DMS79 treated with DMSO at 0.1 percent for 48 hours (cell line): ENCODE measurements at regions not wholly inside any gene's neighbourhood (a gene's known extent, or its start where the extent isn't known, plus 50 kb on each side); places are given as distances from the start of the nearest gene placed in this dataset.

Experiments used
- DNase-seq: peaks from one replicate; lab custom pipeline; 2025; lab: John Stamatoyannopoulos, UW

DNA sequence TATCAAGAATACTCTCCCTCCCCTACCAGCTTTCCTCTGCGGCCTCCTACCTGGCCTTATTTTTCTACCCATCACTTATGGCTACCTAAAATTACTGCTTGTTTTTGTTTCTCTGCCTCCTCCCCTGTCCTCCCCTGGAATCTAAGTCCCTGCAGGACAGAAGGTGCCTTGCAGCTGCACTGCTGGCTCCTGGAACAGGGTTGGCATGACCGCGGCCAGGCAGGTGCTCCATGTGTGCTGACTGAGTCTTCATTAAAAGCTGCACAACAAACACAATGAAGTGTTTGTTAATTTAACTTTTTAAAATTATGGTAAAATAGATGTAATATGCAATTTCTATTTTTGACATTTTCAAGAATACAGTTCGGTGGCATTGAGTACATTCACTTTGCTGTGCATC, 171.9 kb upstream of the FHL2 start:
- no peak for DNase-seq

GRCh38 chr2:105570326-105570725, 171.5 kb upstream of the FHL2 start:
- no peak for DNase-seq

DNA sequence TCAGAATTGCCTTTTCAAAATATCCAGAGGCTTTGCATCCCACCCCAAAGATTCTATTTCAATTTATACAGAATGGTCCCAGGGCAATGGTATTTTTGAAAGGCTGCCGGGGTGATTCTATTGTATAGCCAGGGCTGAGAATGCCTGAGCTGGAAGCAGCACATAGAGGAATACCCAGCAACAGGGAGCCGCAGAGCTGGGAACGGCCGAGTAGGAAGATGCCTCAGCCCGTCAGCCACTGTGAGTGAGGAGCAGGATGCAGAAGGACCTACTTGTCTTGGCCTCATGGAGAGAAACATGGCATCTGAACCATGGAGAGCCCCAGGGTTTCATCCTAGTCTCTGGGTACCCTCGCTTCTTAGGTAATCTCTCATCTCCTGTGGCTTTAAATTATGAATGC, 170.8 kb upstream of the FHL2 start:
- no peak for DNase-seq

GRCh38 chr2:105567996-105568494, 169.2 kb upstream of the FHL2 start:
- DNase-seq, result no peak

- DNase-seq, result no peak
Measured at GRCh38 chr2:105563000-105563719, 164.3 kb upstream of the FHL2 start.

DNA sequence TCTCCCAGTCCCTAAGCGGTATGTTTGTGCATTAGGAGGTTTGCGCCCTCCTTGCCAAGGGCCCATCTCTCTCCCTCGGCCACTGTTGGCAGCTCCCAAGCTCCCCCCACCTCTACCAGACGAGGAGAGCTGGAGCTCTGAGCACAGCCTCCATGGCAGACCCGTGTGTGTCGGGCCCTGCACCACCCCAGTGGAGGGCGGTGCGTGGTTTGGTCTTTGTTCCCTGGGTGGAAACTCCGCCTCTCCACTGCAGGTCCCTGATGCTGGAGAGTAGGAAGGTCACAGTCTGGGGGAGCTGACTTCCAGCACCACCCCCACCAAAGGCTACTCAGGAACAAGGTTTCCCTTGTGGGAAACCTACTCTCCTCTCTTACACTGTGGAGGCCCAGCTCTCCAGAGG, 162.6 kb upstream of the FHL2 start:
- no peak for DNase-seq

DNA sequence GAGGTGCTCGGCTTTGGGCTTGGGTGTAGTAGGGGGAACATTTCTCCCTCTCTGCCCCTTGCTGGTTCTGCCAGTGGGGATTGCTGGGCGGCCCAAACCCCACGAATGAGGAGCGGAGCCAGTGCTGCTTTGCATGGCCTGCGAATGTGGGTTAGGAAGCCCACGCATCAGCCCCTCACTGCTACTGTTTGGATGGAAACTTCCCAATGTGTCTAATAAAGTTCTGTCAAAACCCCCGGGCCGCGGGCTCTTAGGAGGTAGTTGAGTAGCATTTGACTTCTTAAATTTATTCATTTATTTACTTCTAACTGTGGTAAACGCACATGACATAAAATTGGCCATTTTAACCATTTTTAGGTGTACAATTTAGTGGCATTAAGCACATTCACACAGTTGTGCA, 161.3 kb upstream of the FHL2 start:
- DNase-seq, result no peak

DNA sequence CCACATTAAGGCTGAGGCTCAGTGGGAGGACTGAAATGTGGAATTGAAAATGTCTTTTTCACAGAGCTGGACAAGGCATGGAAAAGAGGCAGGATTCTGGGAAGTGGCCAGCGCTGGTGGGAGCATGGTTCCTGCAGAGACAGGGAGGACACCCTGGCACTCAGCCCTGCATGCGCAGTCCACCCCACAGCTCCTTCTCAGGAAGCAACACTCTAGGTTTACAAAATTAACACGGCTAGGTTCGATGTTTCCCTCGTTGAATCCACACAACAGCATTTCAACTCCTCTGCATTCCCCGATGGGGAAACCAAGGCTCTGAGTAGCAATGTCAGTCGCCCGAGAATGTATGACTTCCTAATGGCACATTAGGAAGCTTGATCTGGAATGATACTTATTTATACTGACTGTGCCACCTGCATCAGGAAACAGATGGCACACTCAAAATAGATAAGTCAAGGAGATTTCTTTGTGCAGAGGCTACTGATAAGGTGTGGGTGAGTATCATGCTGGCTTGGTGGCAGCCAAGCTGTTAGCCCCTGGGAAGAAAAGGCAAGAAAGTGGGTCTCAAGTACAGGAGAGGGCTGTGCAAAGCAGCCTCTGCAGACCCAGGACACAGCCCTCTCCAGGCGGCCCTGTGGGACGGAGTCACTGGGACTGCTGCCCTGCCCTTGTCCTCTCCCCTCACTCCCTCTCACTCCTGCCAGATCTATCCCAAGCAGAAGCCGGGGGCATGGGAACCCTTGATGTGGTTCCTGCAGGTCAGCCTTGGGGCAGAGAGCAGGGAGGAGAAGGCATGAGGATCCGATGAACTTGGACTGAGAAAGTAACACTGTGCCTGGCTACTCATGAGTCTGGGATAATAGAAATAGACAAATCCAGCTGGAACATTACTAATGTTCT, 158.4 kb upstream of the FHL2 start:
- DNase-seq, result no peak

GRCh38 chr2:105556366-105556765, 157.5 kb upstream of the FHL2 start:
- no peak for DNase-seq

DNA sequence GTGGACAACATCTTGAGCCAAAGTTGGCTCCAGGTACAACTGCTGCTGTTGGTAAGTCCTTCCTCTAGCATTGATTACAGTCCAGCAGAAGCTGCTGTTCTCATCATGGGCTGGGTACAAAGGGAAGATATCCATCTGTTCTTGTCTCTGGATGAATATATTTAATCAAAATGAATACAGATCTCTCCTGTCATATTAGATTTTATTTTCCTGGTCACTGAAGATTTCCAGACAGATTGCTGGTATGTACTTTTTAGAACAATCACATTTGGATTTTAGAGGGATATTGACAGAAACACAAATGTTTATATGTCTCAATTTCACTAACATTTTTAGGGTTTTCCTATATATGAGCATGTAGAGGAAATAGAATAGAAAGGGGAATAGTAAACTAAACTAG, 155.4 kb upstream of the FHL2 start:
- no peak for DNase-seq

GRCh38 chr2:105553538-105554196, 154.8 kb upstream of the FHL2 start:
- no peak for DNase-seq

DNA sequence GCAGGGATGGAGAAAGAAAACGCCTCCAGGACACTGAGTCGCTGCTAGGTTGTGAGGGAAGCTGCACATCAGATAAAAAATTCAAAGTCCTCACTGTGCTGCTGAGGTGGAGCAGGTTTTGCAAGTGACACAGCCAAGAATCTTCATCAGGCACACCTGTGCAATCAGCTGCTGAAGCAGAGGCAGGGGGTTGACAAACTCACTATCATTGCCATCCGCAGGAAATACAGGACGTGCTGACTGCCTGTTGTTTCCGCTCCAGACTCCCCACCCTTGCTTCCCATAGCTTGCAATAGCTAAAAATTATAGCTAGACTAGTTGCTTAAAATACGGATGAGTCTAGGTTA, 147.8 kb upstream of the FHL2 start:
- no peak for DNase-seq

DNA sequence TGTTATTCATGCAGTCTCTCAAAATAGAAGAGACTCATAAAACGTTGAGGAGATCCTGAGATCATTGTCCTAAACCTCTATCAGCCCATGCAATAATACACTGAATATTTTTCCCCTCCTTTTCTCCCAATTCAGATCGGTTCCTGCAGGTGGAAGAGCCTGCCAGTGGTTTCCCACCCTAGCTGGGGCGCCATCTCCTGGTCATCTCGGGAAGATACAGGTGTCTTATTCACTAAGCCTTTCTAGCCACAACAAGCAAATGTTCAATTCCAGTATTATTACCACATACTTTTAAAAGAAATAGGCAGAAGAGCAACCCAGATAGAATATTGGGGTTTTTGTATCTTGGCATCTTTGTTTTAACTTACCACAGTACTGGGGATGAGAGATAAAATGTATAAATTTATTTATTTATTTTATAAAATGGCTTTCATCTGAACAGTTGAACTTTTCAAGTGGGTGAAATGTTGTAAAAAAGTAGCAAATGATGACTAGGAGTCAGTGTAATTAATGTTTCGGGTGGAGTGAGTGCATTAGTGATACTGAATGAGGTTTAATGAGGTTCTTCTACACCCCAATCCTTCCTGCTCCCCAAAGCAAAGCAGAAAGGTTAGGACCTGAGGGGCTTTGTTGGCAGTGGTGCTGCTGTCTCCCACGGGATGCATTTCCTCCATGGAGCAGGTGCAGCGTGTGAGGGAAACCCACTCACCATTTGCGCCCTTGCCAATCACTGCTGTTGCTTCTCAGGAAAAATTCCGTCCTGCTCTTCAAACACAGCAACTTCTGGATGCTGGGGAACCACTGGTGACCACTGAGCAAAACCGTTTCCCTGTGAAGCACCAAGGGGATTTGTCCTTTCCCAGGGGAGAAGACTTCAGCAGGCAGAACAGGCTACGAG, 147.1 kb upstream of the FHL2 start:
- DNase-seq, result peak; percentile 33

GRCh38 chr2:105544591-105545377, 145.9 kb upstream of the FHL2 start:
- no peak for DNase-seq

DNA sequence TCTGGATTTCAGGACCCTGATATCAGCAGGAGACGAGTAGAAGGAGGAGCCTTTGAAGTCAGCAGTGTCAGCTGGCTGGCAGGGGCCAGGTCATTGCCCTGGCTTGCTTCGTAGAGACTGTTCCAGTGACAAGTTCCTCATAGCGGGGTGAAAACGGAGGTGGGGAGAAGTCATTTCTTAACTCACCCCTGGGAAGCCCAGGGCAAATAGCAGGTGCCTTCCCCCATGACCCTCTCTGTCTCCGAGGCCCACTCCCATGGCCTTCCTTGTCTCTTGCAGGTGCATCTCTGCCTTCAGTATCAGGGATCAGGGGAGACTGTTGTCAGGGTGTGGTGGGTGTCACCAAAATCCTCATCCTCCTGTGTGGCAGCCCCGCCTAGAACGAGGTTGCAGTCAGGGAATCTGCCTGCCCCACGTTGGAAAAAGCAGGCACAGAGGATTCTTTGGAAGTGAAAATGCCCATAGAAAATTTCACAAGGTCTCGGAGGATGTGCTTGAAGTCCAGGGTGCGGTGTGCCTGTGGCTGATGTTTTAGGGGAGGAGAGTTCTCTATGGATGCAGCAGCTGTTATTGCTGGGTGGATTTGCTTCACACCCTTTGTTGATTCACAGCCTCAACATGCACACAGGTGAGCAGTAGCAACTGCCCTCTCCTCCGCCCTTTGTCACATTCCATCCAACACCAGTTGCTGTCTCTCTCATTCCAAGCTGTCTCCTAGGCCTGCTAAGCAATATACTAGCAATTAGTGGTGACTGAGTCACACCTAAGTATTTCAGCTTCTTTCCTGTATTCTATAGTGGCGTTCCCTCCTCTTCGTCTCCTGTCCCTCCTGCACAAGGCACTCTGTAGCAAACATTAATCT, 142.6 kb upstream of the FHL2 start:
- no peak for DNase-seq

- no peak for DNase-seq
Measured at GRCh38 chr2:105540642-105541041, 141.8 kb upstream of the FHL2 start.

DNA sequence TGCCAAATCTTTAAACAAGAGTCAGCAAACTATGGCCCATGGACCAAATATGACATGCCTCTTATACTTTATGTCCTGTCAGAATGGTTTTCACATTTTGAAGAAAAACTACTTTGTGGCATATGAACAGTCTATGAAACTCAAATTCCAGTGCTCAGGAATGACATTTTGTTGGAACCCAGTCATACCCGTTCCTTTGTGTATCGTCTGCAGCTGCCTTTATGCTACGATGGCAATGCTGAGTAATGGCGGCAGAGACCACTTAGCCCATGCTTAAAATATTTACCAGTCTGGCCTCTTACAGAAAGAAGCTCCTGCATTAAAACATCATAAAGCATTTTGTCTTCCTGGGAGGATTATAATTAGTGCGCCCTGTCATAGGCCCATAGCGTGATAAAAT, 140.5 kb upstream of the FHL2 start:
- DNase-seq, result no peak

DNA sequence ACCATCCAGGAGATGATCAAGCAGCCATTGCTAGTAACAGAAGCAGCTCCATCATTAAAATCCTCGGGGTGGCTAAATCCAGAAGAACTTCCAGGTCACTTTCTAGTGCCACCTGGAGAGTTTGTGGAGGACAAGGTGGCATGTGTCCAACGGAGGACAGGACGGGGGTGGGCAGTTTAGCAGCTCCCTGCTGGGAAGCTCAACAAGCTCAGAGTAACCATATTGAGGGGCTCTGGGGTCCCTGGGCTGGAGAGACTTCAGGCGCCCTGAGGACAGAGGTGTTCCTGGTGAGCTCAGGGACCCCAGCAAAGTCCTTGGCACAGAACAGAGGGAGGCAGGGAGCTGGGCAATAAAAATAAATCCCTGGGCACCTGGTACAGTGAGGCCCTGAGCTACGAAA, 140.0 kb upstream of the FHL2 start:
- DNase-seq, result no peak

- no peak for DNase-seq
Measured at GRCh38 chr2:105537920-105538319, 139.1 kb upstream of the FHL2 start.

- no peak for DNase-seq
Measured at GRCh38 chr2:105537466-105537865, 138.6 kb upstream of the FHL2 start.
